C4-2B (cell line): ENCODE measurements at regions not wholly inside any gene's neighbourhood (a gene's known extent, or its start where the extent isn't known, plus 50 kb on each side); places are given as distances from the start of the nearest gene placed in this dataset.
"Not testable (repeated sequence)": the region's sequence is repeated elsewhere in the genome, so short reads cannot be mapped to it uniquely, and the experiment has no call there.

Experiments
- ZFX ChIP-seq: fragments of 450-650 bp; IDR thresholded peaks from 2 replicates; pipeline ENCODE4 v1.6.1; 2017
- TF ChIP-seq, protein P1 (sequence below): fragments of 450-650 bp; conservative IDR thresholded peaks from 2 replicates; pipeline ENCODE4 v1.5.1; 2017; ENCODE audit warnings: mild to moderate bottlenecking

- TF ChIP-seq, protein P1, sequence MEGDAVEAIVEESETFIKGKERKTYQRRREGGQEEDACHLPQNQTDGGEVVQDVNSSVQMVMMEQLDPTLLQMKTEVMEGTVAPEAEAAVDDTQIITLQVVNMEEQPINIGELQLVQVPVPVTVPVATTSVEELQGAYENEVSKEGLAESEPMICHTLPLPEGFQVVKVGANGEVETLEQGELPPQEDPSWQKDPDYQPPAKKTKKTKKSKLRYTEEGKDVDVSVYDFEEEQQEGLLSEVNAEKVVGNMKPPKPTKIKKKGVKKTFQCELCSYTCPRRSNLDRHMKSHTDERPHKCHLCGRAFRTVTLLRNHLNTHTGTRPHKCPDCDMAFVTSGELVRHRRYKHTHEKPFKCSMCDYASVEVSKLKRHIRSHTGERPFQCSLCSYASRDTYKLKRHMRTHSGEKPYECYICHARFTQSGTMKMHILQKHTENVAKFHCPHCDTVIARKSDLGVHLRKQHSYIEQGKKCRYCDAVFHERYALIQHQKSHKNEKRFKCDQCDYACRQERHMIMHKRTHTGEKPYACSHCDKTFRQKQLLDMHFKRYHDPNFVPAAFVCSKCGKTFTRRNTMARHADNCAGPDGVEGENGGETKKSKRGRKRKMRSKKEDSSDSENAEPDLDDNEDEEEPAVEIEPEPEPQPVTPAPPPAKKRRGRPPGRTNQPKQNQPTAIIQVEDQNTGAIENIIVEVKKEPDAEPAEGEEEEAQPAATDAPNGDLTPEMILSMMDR: not testable (repeated sequence)
- not testable (repeated sequence) for TF ChIP-seq ZFX
Measured at GRCh38 chr1:187850146-187850545, 1021.4 kb downstream of the PLA2G4A start.
